Stimulated activated naive CD8-positive, alpha-beta T cell treated with anti-CD3 and anti-CD28 coated beads, Interleukin-15, Interleukin-2, amounts not matched to agents 100 U/mL and 50 U/mL, for 24 hours (primary cell): ENCODE measurements at regions not wholly inside any gene's neighbourhood (a gene's known extent, or its start where the extent isn't known, plus 50 kb on each side); places are given as distances from the start of the nearest gene placed in this dataset.
"Not testable (repeated sequence)": the region's sequence is repeated elsewhere in the genome, so short reads cannot be mapped to it uniquely, and the experiment has no call there.

Experiments used
- ATAC-seq: fragments of 150-1000 bp; cut with Tn5 transposase; one replicate; pipeline ENCODE4 v1.10.0; 2021
- DNase-seq: peaks from one replicate; pipeline ENCODE4 v3.0.0; 2021

DNA sequence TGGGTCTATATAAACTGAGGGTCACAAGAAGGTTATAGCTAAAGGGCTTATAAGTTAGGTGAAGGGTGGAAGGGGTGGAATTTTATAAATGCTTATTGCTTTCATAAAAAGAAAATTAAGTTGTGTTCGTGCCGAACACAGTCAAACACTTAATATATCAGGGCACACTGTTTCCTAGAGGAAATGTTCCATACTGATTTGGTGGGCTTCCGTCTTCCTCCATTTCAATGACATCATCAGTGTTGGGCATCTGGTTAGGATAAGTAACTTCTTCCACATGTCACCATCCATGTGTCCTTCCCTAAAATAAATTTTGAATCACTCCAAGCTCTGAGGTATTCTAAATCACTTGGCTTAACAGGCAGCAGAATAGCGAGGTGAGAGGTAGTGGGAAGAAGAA, 466.4 kb downstream of the MED13L start:
- ATAC-seq: no peak
- DNase-seq: no peak

DNA sequence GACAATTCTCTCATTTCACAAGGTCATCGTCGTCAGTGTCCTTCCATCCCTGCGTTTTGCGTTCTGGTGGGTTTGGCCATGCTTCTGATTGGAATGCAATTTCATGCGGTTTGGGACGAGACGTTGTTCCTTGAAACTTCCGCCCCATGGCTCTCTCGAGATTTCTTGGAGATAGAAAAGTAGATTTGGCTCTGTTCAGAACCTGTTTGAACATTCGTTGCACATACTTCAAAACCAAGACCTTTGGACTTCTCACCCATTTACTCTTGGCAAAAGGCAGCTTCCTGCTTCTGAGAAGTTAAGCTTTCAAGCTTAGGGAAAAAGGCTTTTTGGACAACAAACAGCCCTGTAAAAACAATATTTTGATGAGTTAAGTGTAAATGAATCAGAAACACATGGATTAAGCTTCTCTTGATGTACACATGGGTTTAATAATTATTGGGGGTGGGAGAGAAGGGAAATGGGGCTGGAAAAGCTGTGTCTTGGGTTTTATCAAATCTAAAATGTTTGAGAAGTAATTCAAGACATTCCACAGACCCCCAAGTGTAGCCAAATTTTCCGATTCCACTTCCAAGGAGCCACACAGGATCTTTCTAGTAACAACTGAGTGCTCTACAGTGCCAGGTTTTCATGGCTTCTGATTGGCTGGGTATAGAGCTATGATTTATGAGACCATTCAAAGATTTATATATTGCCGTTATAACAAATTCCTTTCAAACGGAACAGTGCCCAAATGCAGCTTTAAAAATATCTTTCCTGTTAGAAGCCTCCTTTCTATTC, 467.2 kb downstream of the MED13L start:
- ATAC-seq (no peak), DNase-seq (no peak)

DNA sequence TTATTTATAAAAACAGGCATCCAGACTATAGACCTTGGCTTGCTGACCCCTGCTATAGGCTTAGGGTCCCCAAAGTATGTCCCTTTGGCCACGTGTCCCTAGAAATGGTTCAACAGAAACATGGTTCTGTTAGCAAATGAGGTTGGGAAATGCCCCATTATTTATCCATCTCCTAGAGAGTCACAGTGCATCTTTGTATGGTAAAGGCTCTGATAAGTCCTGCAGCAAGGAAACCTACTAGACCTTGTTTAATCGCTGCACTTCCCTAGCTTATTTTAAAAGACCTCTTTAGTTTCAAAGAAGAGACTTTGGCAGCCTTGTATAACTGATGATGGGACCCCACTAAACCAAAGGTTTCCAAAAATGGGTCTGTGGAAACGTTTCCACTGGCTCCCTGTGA, 471.5 kb downstream of the MED13L start:
- no peak for DNase-seq
- ATAC-seq: no peak

DNA sequence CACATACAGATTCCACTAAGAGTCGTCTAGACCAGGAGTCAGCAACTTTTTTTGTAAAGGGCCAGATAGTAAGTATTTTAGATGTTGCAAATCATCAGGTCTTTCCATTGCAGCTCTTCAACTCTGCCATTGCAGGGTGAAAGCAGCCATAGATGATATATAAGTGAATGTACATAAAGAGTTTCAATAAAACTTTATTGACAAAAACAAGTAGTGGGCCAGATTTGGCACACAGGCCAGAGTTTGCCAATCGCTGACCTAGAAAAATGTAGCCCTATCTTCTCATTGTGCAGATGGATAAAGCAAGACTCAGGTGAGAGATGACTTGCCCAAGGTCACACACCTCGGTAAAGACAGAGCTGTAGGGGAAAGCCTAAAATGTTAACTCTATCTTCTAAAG, 474.7 kb downstream of the MED13L start:
- no peak for DNase-seq
- no peak for ATAC-seq

DNA sequence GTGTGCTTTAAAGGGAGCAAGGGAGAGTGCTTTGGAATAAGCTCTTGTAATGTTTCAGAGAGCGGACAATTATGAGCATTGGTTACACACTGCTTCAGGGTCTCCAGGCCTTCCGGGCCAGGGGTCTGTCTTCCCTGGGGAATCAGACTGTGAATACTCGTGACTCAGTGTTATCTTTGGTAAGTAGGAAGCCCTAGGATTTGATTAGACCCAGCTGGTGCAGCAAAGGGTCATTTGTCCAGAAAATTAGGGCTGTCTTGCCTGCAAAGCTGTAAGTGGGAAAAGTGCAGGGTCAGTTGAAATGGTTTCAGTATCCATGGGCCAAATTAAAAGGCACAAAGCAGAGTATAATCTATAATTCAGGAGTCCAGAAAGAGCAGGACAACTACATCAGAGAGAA, 475.6 kb downstream of the MED13L start:
- ATAC-seq (no peak), DNase-seq (no peak)

DNA sequence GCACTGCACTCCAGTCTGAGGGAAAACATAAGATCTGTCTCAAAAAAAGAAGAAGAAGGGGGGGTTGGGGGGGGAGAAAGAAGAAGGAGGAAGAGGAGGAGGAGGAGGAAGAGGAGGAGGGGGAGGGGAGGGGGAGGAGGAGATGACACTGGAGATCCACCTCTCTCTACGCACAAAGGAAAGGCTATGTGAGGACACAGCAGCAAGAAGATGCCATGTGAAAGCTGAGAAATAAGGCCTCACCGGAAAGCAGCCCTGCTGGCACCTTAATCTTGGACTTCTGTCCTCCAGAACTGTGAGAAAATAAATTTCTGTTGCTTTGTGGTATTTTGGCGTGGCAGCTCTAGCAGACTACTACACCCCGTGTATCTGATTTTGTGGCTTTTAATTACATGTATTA, 477.9 kb downstream of the MED13L start:
- DNase-seq (no peak), ATAC-seq (no peak)

DNA sequence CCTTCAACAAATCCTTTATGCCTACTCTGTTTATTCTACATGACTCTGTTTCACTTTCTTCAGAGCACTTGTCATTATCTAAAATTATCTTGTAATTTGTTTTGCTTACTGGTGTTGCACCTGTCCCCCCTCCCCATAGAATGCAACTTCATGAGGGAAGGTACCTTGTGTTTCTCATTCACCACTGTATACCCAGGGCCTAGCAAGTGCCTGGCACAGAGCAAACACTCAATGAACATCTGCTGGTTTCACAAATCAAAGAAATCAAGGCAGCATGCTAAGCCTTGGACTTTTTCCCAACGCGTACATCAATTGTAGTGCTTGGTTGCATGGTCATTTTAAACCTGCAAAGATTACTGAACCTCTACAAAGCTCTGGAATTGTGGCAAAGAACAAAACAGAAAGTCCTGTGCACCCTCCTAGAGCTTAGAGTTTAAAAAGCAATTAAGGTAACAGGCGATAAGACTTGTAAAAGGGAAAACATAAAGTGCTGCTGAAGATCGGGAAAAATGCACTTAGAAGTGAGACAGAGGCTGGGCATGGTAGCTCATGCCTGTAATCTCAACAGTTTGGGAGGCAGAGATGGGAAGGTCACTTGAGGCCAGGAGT, 479.1 kb downstream of the MED13L start:
- ATAC-seq: no peak
- no peak for DNase-seq

DNA sequence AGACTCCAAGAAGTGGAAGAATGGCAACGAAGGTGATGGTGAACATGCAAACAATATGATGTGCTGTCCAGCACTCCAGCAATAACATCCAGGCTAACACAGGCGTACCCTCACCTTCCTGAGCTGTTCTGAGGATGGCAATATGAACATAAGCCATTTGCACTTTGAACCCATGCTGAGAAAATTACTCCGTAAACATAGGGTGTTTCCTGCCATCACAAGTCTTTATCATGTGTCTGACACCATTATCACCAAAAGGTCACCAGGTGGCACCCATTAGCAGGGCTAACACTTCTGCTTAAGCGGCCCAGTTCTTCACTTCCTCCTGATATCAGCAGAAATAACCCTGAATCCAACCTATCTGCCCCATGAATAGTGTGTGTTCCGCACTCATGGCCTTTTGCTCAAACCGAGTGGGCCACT, 482.8 kb downstream of the MED13L start:
- ATAC-seq (no peak), DNase-seq (no peak)

DNA sequence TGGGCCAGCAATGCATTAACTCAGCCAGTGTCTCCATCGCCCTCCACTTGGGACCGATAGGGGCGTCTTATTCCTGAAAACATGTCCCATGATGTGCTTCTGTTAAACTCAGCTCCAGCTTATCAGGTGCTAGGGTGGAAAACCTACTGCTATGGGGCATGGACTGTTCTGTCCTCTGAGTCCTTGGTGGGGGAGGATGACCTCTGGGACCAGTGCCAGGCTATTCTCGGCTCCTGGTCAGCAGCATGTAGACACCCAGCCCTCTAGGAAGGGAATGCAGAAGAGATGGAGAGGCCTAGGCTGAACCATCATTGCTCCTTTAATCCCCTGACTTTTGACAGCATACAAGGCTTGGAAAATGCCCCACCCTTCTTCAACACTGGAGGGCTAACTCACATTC, 486.2 kb downstream of the MED13L start:
- ATAC-seq: no peak

DNA sequence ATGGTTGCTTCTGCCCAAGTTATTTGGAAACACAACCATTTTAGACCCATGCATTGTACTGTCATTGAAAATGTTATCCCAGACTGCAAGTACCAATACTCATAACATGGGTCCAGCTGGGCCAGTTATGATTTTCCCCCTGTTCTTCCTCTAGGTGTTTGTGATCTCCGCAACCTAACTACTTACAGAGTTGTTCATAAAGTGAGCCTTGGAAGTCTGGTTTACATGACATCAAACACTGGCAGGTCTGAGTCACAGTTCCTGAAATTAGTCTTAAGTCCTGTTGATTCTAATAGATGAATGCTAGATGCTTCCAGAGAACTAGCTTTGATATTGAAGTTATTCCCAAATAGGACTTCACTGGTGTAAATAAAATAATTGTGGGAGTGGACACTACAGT, 487.0 kb downstream of the MED13L start:
- ATAC-seq: no peak
- DNase-seq: no peak

More for the DNA sequence above, 486.2 kb downstream of the MED13L start:
- DNase-seq: no peak

DNA sequence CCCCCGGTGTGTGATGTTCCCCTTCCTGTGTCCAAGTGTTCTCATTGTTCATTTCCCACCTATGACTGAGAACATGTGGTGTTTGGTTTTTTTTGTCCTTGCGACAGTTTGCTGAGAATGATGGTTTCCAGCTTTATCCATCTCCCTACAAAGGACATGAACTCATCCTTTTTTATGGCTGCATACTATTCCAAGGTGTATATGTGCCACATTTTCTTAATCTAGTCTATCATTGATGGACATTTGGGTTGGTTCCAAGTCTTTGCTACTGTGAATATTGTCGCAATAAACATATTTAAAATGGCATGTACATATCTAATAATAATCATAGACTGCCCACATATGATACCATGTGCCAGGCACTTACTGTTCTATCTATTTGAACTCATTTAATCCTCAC, 491.0 kb downstream of the MED13L start:
- DNase-seq, ATAC-seq: not testable (repeated sequence)

DNA sequence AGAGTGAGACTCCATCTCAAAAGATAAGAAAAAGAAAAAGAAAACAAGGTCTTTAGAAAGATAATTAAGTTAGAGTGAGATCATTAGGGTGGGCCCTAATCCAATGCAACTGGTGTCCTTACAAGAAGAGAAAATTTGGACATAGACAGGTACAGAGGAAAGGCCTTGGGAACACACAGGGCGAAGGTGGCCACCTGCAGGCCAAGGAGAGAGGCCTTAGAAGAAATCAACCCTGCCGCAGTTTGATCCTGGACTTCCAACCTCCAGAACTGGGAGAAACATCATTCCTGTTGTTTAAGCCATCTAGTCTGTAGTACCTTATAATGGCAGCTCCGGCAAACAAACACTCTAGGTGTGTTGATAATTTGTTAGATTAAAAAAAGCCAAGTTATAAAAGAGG, 491.9 kb downstream of the MED13L start:
- DNase-seq (no peak), ATAC-seq (no peak)

DNA sequence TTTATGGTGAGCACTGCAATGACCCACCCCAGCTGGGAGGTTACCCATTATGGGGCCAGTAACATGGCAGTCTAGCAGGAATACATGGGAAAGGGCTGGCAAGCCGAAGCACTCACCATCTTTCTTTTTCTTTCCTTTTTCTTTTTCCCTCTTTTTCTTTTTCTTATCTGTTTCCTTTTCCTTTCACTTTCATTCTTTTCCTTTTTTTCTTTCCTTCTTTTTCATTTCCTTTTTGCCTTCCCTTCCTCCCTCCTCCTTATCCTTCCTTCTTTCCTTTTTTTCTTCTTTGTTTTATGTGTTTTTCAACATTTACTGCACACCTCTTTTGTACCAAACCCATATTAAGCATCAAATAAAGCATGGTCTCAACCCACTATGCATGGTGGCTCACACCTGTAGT, 501.1 kb downstream of the MED13L start:
- no peak for DNase-seq
- ATAC-seq: no peak

DNA sequence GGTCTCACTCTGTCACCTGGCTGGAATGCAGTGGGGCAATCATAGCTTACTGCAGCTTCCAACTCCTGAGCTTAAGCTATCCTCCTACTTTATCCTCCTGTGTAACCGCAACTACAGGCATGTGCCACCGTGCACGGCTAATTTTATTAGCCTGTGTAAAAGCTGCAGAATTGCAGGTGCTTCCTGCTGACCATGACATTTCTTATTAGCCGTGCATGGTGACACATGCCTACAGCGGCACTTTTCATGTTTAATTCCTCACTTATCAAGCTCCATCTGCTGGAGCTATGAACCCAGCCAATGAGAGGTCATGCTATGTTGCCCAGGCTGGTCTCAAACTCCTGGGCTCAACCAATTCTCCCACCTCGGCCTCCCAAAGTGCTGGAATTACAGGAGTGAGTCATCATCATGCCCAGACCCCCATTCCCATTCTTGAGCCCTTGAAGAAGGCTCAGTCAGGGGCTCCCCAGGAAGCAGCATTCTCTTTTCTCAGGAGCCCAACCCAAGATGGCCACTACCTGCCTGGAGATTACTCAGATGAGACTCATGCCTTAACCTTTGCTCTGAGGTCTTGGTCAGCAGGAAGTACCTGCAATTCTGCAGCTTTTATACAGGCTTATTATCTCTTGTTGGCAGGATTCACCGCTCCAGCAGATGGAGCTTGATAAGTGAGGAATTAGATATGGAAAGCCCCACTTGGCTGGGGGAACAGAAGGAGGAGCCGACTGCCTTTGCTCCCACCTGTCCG, 503.2 kb downstream of the MED13L start:
- DNase-seq (no peak), ATAC-seq (no peak)

DNA sequence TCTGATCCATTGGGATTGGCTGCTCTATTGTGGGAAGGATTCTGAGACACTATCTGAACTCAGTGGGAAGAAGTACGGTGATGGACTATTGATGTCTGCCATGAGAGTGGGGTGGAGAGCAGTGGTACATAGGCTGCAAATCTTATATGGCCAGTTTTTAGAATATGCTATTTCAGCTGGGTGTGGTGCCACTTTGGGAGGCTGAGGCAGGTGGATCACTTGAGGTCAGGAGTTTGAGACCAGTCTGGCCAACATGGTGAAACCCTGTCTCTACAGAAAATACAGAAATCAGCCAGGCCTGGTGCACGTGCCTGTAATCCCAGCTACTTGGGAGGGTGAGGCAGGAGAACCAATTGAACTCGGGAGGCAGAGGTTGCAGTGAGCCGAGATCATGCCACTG, 505.9 kb downstream of the MED13L start:
- no peak for DNase-seq
- no peak for ATAC-seq

DNA sequence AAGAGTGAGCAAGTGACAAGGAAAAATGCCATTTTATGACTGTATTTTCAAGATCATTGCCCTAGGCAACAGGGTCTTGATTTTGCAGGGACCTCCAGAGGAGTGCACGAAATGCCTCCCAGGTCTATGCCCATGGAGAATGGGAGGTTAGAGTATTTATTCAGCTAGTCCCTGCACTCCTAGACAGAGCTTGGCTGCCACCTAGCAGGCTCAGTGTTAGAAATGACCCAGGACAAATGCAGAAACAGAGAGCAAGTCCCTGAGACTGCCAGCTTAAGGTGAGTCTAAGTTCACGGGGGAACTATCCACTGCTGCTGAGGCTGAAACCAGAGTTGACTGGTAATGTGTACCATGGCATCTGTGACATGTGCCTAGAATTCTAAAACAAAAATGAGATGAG, 506.4 kb downstream of the MED13L start:
- ATAC-seq (no peak), DNase-seq (no peak)

DNA sequence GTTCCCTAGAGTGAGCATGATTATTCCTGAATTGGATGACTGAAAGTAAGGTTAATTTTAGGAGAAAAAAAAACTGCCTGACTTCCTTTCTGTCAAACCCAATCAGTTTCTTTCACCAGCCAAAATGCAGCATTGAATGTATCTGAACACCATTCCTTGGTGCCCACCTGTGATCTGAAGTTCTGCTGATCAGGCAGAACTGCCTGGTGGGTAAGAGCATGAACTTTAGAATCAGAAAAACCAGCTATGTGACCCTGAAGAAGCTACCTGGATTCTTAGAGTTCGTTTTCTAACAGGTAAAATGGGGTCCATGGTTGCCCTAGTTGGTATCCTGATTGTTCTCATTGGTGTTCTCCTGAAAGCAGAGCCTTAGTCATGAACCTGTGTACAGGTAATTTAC, 506.9 kb downstream of the MED13L start:
- no peak for DNase-seq

DNA sequence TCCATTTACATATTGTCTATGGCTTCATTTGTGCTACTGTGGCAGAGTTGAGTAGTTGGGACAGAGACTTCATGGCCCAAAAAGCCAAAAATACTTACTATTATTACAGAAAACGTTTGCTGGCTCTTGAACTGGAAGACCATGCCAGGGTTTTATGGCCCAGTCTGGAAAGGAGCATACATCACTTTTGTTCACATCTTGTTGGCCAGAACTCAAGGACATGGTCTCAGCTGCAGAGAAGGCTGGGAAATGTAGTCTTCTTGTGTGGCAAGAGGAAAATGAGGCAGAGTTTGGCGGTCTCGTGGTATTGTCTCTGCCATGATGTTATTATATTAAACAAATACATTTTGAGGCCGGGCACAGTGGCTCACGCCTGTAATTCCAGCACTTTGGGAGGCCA, 509.6 kb downstream of the MED13L start:
- DNase-seq: no peak
- ATAC-seq: no peak

More for the DNA sequence above, 506.9 kb downstream of the MED13L start:
- no peak for ATAC-seq

DNA sequence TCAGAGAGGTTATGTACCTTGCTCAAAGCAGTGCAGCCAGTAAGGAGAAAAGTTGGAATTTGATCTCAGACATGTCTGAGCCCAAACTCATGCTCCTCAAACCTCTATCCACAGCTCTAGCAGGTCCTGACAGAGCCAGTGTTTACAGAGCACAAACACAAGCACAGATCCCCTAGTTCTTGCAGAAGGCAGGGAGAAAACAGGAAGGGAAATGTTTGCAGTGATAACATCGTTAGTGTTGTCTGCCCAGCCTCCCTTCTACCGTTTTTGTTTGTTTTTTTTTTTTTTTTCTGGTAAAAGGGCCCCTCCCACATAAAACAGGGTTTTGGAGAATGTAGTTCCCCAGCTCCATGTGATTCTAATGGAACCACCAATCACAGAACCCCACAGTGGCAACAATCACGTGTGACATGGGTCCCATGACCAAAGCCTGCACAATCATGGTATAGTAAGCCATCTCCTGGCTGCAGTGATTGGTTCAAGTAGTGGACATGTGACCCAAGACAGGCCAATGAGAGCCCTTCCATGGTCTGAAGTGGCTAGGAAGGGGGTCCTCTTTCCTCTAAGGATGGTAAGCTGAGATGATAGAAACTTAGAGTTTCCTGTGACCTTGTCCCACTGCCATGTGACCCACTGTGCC, 513.4 kb downstream of the MED13L start:
- no peak for DNase-seq
- no peak for ATAC-seq

DNA sequence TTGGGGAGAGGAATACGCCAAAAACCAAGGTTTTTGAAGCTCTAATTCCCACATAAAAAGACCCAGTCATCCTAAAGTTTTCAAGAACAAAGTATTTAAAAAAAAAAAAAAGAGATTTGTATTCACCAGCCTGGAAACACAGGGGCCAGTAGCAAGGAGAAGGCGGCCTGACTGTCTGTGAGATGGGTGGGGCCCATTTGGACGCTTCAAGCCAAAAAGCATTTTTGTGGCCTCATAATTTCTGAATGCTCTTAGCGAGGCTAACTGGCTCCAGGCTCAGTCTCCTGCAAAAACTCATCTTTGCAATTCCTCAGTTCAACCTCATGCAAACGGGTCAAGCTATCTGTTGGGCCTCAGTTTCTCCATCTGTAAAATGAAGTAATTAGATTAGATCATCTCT, 514.1 kb downstream of the MED13L start:
- no peak for DNase-seq
- no peak for ATAC-seq

DNA sequence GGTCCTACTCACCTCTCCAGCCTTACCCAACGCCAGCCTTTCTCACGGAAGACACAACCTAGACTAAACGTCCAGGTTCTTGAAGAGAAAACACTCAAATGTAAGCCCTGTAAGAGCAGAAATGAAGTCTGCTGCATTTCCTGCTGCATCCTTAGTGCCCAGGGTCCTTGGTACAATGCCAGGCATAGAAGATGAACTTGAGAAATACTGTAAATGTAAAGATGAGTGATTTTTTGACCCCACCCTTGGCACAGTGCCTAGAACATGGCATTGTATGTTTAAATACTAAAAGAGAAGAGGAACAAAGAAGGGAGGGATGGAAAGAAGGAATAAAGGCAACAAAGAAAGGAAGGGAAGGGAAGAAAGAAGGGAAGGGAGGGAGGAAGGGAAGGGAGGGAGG, 514.6 kb downstream of the MED13L start:
- ATAC-seq: no peak
- DNase-seq: no peak

DNA sequence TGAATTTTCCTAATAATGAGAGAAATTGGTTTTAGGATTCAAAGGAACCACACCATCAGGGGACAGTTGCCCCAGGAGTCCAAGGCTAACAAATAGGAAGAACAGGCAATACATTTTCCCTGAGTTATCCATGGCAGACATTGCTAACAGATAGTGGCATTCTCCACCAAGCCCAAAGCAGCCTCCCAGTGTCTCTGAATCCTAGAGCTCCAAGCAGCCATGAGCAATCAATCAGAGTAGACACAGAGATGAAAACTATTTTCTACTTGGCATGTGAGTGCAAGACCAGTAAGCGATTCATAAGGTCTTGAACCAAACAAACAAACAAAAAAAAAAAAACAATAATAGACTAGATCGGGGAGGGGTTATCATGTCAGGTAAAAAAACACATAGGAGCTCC, 515.7 kb downstream of the MED13L start:
- DNase-seq: no peak
- ATAC-seq: no peak

DNA sequence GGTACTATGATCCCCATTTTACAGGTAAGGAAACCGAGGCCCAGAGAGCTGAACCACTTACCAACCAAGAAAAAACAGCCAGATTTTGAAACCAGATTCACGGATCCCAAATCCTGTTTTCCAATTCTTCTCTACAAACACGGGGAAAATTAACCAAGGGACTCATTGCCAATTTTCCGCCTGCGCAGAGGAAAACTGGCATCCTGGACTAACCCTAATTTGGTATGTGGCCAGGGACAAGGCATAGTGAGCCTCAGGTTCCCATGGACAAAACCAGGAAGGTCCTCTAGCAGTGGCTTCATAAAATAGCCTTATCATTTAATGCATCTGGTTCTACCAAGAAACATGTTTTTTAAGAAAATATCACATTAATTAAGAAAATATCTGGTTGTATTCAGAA, 517.3 kb downstream of the MED13L start:
- DNase-seq (no peak), ATAC-seq (no peak)
